Right ventricle myocardium inferior (tissue), 1 donor: ENCODE measurements at regions not wholly inside any gene's neighbourhood (a gene's known extent, or its start where the extent isn't known, plus 50 kb on each side); places are given as distances from the start of the nearest gene placed in this dataset.

Source experiments
- ATAC-seq: fragments of 200-7000 bp; cut with Tn5 transposase; one replicate; pipeline ENCODE4 v1.9.1; 2020; ENCODE audit warnings: mild to moderate bottlenecking, moderate library complexity
- DNase-seq: peaks from one replicate; pipeline ENCODE4 v3.0.0; 2021; ENCODE audit errors: missing footprints
- intact Hi-C: fragments of 100-400 bp; cut with DNase I; formaldehyde crosslinking; loops from one replicate; pipeline ENCODE4 v1.11.0; 2022
- donor health status: DM: no; HTN: yes; CAD: no; lungs with severe emphysema.

DNA sequence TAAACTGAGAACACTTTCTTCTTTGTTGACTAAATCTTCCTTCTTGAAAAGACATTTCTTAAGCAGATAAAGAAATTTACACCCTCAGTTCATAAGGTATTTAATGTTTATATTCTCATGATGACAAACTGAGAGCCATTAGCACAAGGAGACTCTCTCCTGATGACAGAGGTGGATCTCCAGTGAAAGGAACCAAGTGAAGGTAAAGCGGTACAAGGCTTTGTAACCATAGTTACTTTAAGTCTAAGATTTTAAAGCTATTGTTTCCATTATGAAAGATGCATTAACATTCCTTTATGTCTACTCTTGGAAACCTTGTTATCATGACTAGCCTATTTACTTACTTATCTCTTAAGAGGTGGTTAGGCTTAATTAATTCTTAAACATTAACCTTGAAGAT lies 737.1 kb downstream of the MECOM start:
- DNase-seq (no peak), ATAC-seq (no peak)
- intact Hi-C loops: no loop called here

GRCh38 chr3:168925568-168925967 lies 737.9 kb downstream of the MECOM start:
- intact Hi-C loops: no loop called here
- DNase-seq: no peak
- ATAC-seq: no peak

- no peak for DNase-seq
- no peak for ATAC-seq
- intact Hi-C loops: no loop called here
Observed at GRCh38 chr3:168914662-168915061, 748.9 kb downstream of the MECOM start.

- intact Hi-C loops: no loop called here
- DNase-seq (no peak), ATAC-seq (no peak)
Observed at GRCh38 chr3:168909260-168909659, 754.3 kb downstream of the MECOM start.

DNA sequence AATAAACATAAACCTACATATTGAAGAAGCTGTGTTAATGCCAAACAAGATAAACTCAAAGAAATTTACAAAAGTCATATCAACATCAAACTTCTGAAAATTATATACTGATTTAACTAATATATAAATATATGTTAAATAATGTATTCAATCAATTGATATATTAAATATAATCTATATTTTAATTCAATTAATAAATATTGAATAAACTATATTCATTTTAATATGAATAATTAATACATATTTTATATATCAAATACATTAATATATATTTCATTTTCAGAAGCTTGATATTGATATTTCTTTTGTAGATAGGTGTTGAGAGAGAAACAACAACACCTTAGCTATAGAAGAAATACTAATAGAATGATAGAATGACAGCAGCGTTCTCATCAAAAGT lies 768.1 kb downstream of the MECOM start:
- intact Hi-C loops: no loop called here
- ATAC-seq (no peak), DNase-seq (no peak)

DNA sequence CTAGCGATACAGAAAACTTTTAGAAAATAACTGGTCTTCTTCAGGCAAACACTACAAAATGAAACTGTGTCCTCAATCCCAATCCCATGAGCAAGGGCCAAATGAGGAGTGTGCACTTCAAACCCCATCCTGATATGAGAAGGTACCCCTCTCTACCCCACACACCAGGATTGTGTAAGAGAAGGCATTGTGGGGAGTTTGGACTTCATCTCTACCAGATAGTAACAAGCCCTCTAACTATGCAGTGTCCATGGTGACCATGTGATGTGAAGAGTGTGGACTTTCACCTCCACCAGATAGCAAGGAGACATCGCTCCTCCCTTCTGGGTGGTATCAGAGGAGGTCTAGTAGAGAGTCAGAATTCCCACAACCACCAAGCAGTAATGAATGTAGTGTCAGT lies 769.3 kb downstream of the MECOM start:
- ATAC-seq: no peak
- intact Hi-C loops: no loop called here
- no peak for DNase-seq

DNA sequence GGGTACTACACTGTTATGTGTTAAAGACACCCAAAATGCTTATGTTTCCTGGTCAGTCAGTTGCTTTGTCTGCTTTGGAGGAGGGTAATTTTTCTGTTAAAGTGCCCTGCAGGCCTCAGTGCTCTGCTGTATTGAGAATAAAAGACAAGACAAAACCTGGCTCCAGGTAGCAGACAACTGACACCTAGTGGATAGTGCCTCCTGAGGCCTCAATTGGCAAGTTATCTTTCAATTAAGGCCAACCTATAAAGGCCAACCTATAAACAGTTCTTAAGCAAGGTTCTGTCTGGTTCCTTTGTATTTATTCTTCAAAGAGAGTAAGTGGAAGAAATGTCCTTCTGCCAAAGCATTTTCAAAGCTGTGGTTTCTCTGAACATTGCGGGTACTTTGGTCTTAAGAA lies 773.8 kb downstream of the MECOM start:
- DNase-seq (no peak), ATAC-seq (no peak)
- intact Hi-C loops: no loop called here

DNA sequence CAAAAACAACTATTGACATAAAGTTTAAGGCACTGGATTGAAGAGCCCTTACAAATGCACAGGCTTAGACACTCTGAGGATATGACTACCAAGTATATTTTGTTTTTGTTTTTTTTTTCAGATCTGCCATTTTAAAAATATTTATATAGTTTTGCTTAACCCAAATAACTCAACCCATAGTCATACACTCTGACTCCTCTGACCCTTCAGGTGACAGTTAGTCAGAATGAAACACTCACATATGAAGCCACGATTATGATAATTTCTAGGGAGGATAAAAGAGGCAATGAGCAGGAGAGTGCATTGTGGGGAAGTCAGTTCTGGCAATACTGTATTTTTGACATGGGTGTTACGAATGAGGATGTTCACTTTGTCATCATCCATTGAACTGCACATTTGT lies 774.7 kb downstream of the MECOM start:
- ATAC-seq (no peak), DNase-seq (no peak)
- intact Hi-C loops: no loop called here

GRCh38 chr3:168885028-168885427 lies 778.5 kb downstream of the MECOM start:
- intact Hi-C loops: no loop called here
- DNase-seq (no peak), ATAC-seq (no peak)

DNA sequence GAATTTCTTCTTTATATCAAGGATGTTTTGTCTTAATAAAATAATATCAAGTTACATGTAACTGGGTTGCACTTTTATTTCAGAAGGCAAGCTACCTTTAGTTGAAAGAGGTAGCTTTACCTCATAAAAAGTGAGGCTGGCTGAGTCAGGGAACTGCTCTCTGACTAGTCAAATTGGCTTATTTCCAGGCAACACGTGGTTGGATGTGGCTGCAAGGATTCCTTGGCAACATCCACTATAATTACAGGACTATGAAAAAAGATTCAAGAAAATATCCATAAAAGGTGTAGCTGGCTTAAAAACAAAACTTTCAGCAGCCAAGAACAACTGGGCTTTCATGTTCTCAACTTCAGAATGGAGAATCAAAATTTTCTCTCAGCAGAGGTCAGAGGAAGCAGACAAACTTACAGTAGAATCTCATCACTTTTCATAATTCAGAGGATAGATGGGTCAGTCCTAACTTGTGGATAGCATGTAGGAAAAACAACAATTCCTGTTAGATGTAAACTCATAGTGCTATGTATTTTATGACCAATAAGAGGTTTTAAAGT lies 779.1 kb downstream of the MECOM start:
- DNase-seq (no peak), ATAC-seq (no peak)
- intact Hi-C loops: no loop called here

- no peak for DNase-seq
- intact Hi-C loops: no loop called here
- no peak for ATAC-seq
Observed at GRCh38 chr3:168883145-168883544, 780.4 kb downstream of the MECOM start.

DNA sequence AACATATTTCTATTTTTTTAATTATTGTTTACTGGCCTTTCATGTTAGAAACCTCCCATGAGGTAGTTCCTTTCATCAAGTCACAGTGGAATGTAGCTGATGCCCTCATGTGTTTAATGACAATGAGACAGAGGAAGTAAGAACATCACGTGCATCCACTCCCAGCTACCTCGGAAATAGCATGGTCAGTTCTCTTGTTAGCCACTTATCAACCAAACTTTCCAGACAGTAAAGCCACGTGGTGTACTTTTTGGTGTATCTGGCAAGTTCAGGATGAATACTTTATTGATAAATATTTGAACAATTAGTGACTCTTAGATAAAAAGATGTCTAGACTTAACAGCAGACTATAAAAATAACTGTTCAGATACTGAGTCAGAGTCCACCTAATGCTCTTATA lies 781.7 kb downstream of the MECOM start:
- intact Hi-C loops: no loop called here
- ATAC-seq (no peak), DNase-seq (no peak)

DNA sequence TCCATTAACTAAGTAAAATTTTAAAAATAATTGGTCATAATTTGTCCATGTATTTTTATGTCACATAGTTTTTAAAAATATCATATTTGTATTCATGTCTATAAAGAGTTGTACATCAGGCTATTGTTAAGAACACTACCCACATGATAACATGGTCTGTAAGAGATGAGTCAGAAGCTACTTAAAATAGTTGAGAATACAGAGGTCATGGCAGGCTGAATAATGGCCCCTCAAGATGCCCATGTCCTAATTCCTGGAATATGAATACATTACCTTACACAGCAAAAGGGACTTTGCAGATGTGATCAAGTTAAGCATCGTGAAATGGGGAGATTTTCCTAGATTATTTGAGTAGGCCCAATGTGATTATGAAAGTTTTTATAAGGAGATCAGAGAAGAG lies 782.9 kb upstream of the GOLIM4 start:
- ATAC-seq (no peak), DNase-seq (no peak)
- intact Hi-C loops: no loop called here

DNA sequence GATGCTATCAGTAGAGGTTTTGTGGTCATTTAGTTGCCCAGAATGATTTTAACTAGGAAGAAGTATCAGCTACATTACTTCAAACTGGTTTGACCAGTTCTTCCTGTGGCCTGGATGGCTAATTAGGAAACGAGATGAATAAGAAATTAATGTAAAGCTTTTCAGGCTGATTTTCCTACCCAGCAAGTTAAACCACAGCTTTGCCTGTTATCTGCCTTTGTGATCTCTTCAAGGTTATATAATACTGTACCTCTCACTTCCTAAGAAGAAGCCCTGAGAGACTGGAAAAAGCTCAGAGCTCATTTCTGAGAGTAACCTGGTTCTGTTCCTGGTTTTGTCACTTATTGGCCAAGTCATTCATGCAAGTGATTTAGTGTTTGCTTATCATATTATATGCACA lies 782.2 kb upstream of the GOLIM4 start:
- DNase-seq: no peak
- ATAC-seq: no peak
- intact Hi-C loops: no loop called here

DNA sequence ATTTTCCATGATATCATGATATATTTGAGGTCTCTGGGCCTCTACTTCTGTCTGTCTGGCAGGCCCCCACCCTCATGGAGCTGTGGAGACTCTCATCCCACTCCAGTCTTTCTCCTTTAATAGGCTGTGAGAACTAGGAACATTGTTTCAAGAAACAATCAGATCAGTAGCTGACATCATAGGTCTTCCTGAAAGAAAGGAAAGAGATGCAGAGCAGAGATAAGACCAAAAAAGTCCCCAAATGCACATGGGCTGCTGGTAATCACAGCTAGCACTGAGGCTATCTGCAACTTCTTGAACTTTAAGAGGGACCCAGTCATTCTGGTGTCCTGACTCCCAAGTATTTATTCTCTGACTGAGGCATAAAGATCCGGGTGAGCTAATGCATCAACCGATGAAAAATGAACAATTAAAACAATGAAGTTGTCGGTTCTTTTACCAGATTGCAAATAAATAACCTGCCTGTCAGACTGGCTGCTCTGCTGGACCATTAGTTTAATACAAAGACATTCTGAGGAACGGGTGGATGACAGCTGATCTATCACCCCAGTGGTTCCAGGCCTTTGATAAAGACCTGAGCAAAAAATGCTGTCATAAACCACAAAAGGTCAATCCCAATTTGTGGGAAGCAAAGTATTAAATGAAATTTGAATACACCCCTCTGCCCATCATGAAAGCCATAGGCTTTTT lies 780.8 kb upstream of the GOLIM4 start:
- ATAC-seq (no peak), DNase-seq (no peak)
- intact Hi-C loops: no loop called here

DNA sequence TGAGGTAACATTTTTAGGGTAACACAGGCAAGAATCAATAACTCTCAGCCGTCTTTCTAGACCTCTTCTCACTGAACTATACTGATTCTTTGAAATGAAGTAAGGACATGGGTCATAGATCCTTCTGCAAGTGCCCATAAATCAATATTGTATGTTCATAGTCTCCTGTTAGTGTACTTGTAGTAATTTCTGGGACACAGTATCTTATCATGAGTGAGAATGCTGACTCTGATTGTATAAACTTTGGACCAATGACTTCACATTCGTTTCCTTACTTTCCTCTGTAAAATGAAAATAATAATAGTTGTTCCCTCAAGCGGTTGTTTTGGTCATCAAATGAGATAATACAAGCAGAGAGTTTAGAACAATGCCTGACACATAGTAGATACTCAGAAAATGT lies 777.1 kb upstream of the GOLIM4 start:
- ATAC-seq (no peak), DNase-seq (no peak)
- intact Hi-C loops: no loop called here

GRCh38 chr3:168870892-168871291 lies 775.2 kb upstream of the GOLIM4 start:
- no peak for DNase-seq
- ATAC-seq: no peak
- intact Hi-C loops: no loop called here

GRCh38 chr3:168865022-168865551 lies 769.4 kb upstream of the GOLIM4 start:
- ATAC-seq: no peak
- intact Hi-C loops: loop anchor here (10.0 kb wide), 2 partner anchors 800 to 880 kb away; partner anchors contain the start of gene MECOM
- no peak for DNase-seq

GRCh38 chr3:168864107-168865021 lies 768.6 kb upstream of the GOLIM4 start:
- no peak for ATAC-seq
- DNase-seq: no peak
- intact Hi-C loops: loop anchor here (10.0 kb wide), 2 partner anchors 800 to 880 kb away; partner anchors contain the start of gene MECOM

DNA sequence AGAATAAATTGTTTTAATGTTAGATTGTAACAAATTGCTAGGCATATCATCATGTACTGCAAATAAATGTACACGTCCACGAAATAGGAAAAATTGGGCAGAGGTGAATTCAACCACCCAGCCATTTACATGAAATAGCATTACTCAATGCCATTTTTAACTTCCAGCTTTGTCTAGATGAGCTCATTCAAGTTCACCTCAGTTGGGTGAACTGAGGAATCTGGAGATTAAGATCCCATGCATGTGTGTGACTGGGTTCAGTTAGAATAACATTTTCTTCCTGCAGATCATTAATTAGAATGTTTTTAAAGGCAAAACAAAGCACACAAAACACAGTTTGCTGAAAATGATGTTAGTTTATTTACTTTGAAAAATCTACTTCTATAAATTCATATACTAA lies 767.8 kb upstream of the GOLIM4 start:
- DNase-seq (no peak), ATAC-seq (no peak)
- intact Hi-C loops: loop anchor here (10.0 kb wide), 2 partner anchors 801 to 881 kb away; partner anchors contain the start of gene MECOM
